Type B pancreatic cell (in vitro differentiated cells): ENCODE measurements at regions not wholly inside any gene's neighbourhood (a gene's known extent, or its start where the extent isn't known, plus 50 kb on each side); places are given as distances from the start of the nearest gene placed in this dataset.

Experiments used
- DNase-seq: peaks from one replicate; pipeline ENCODE4 v3.0.0; 2021; ENCODE audit warnings: mixed read lengths; ENCODE audit not compliant: unreplicated experiment; ENCODE audit errors: extremely low spot score
- H3K27ac Mint-ChIP-seq: 2 replicates; pipeline ENCODE4 v1.8.0; 2021; ENCODE audit warnings: mild to moderate bottlenecking, mixed read lengths
- H3K27me3 Mint-ChIP-seq: 2 replicates; pipeline ENCODE4 v1.8.0; 2021; ENCODE audit warnings: mixed read lengths
- H3K36me3 Mint-ChIP-seq: 2 replicates; pipeline ENCODE4 v1.8.0; 2021; ENCODE audit warnings: mixed read lengths
- H3K4me1 Mint-ChIP-seq: one replicate; pipeline ENCODE4 v1.8.0; 2021; ENCODE audit warnings: mixed read lengths; ENCODE audit not compliant: unreplicated experiment
- H3K4me3 Mint-ChIP-seq: 2 replicates; pipeline ENCODE4 v1.8.0; 2021; ENCODE audit warnings: mild to moderate bottlenecking, mixed read lengths
- H3K9me3 Mint-ChIP-seq: 2 replicates; pipeline ENCODE4 v1.8.0; 2021; ENCODE audit warnings: mixed read lengths
- CTCF ChIP-seq: fragments of 200-600 bp; sonication (generic); conservative IDR thresholded peaks from 2 replicates; pipeline ENCODE4 v1.5.0; 2021; ENCODE audit warnings: antibody characterized with exemption, mild to moderate bottlenecking

- TF ChIP-seq CTCF = no peak
- Mint-ChIP-seq H3K36me3 (no peaks in the 10 kb centered on the region), H3K27ac (no peak overlapping the region), H3K27me3 (no peaks in the 10 kb centered on the region), H3K4me1 (no peaks in the 10 kb centered on the region), H3K9me3 (peaks cover 4% of the 10 kb centered on the region), H3K4me3 (no peak overlapping the region)
- DNase-seq = no peak
Observed at GRCh38 chr11:82049199-82049598, 684.5 kb downstream of the FAM181B start.

- TF ChIP-seq CTCF = no peak
- no peaks in the 10 kb centered on the region for H3K27me3 Mint-ChIP-seq
- H3K4me3 Mint-ChIP-seq = no peak overlapping the region
- no peaks in the 10 kb centered on the region for H3K4me1 Mint-ChIP-seq
- peaks cover 4% of the 10 kb centered on the region for H3K9me3 Mint-ChIP-seq
- H3K36me3 Mint-ChIP-seq = no peaks in the 10 kb centered on the region
- DNase-seq = no peak
- H3K27ac Mint-ChIP-seq = no peak overlapping the region
Observed at GRCh38 chr11:82047200-82047599, 686.5 kb downstream of the FAM181B start.

- no peaks in the 10 kb centered on the region for H3K36me3 Mint-ChIP-seq
- peaks cover 4% of the 10 kb centered on the region for H3K9me3 Mint-ChIP-seq
- H3K27ac Mint-ChIP-seq = no peak overlapping the region
- no peak overlapping the region for H3K4me3 Mint-ChIP-seq
- no peak for DNase-seq
- H3K4me1 Mint-ChIP-seq = no peaks in the 10 kb centered on the region
- H3K27me3 Mint-ChIP-seq = no peaks in the 10 kb centered on the region
- no peak for TF ChIP-seq CTCF
Observed at GRCh38 chr11:82046778-82047177, 686.9 kb downstream of the FAM181B start.

GRCh38 chr11:82045748-82046457, 687.8 kb downstream of the FAM181B start:
- no peaks in the 10 kb centered on the region for H3K27me3 Mint-ChIP-seq
- DNase-seq = no peak
- no peaks in the 10 kb centered on the region for H3K4me1 Mint-ChIP-seq
- peaks cover 4% of the 10 kb centered on the region for H3K9me3 Mint-ChIP-seq
- H3K4me3 Mint-ChIP-seq = no peak overlapping the region
- no peak for TF ChIP-seq CTCF
- H3K27ac Mint-ChIP-seq = no peak overlapping the region
- H3K36me3 Mint-ChIP-seq = no peaks in the 10 kb centered on the region

GRCh38 chr11:82043316-82043715, 690.3 kb downstream of the FAM181B start:
- no peak overlapping the region for H3K27ac Mint-ChIP-seq
- H3K4me1 Mint-ChIP-seq = no peaks in the 10 kb centered on the region
- no peaks in the 10 kb centered on the region for H3K27me3 Mint-ChIP-seq
- H3K4me3 Mint-ChIP-seq = no peak overlapping the region
- no peak for TF ChIP-seq CTCF
- DNase-seq = no peak
- peaks cover 4% of the 10 kb centered on the region for H3K9me3 Mint-ChIP-seq
- no peaks in the 10 kb centered on the region for H3K36me3 Mint-ChIP-seq

- H3K9me3 Mint-ChIP-seq = peaks cover 4% of the 10 kb centered on the region
- H3K36me3 Mint-ChIP-seq = no peaks in the 10 kb centered on the region
- no peaks in the 10 kb centered on the region for H3K4me1 Mint-ChIP-seq
- H3K27ac Mint-ChIP-seq = no peak overlapping the region
- H3K27me3 Mint-ChIP-seq = no peaks in the 10 kb centered on the region
- H3K4me3 Mint-ChIP-seq = no peak overlapping the region
- TF ChIP-seq CTCF = no peak
- no peak for DNase-seq
Observed at GRCh38 chr11:82041764-82042163, 691.9 kb downstream of the FAM181B start.
